Ramos (cell line): ENCODE measurements at regions not wholly inside any gene's neighbourhood (a gene's known extent, or its start where the extent isn't known, plus 50 kb on each side); places are given as distances from the start of the nearest gene placed in this dataset.

Experiments used
- in situ Hi-C: fragments of 300-500 bp; cut with MboI; formaldehyde crosslinking; loops from one replicate; pipeline ENCODE4 v1.14.3; 2022; ENCODE audit warnings: low sequenced_read_pairs; ENCODE audit not compliant: unreplicated experiment

- in situ Hi-C loops, result no loop called here
Measured at GRCh38 chr1:5459839-5460610, 532.2 kb downstream of the NPHP4 start.

GRCh38 chr1:5458248-5458647 lies 534.0 kb downstream of the NPHP4 start:
- in situ Hi-C loops, result no loop called here

- in situ Hi-C loops, result no loop called here
Measured at GRCh38 chr1:5456090-5456811, 536.0 kb downstream of the NPHP4 start.

GRCh38 chr1:5455651-5456050 lies 536.6 kb downstream of the NPHP4 start:
- in situ Hi-C loops, result no loop called here

- in situ Hi-C loops, result no loop called here
Measured at GRCh38 chr1:5455056-5455455, 537.2 kb downstream of the NPHP4 start.

GRCh38 chr1:5453347-5453746 lies 538.9 kb downstream of the NPHP4 start:
- in situ Hi-C loops, result no loop called here

- in situ Hi-C loops, result no loop called here
Measured at GRCh38 chr1:5451671-5452070, 540.6 kb downstream of the NPHP4 start.

- in situ Hi-C loops, result no loop called here
Measured at GRCh38 chr1:5448486-5448885, 543.7 kb downstream of the NPHP4 start.

- in situ Hi-C loops, result no loop called here
Measured at GRCh38 chr1:5447503-5447960, 544.7 kb downstream of the NPHP4 start.

- in situ Hi-C loops, result no loop called here
Measured at GRCh38 chr1:5444396-5444795, 547.8 kb downstream of the NPHP4 start.

GRCh38 chr1:5436808-5437207 lies 555.4 kb downstream of the NPHP4 start:
- in situ Hi-C loops, result no loop called here

GRCh38 chr1:5435414-5435813 lies 556.8 kb downstream of the NPHP4 start:
- in situ Hi-C loops, result no loop called here

GRCh38 chr1:5432436-5432835 lies 559.8 kb downstream of the NPHP4 start:
- in situ Hi-C loops, result no loop called here

GRCh38 chr1:5430911-5431697 lies 561.1 kb downstream of the NPHP4 start:
- in situ Hi-C loops, result no loop called here

GRCh38 chr1:5430136-5430535 lies 562.1 kb downstream of the NPHP4 start:
- in situ Hi-C loops, result no loop called here

GRCh38 chr1:5428351-5428750 lies 563.9 kb downstream of the NPHP4 start:
- in situ Hi-C loops, result no loop called here

GRCh38 chr1:5427026-5427613 lies 565.1 kb downstream of the NPHP4 start:
- in situ Hi-C loops, result no loop called here

GRCh38 chr1:5424802-5425703 lies 567.2 kb downstream of the NPHP4 start:
- in situ Hi-C loops, result no loop called here

- in situ Hi-C loops, result no loop called here
Measured at GRCh38 chr1:5423109-5423508, 569.1 kb downstream of the NPHP4 start.

GRCh38 chr1:5419501-5419900 lies 572.7 kb downstream of the NPHP4 start:
- in situ Hi-C loops, result no loop called here
